Osteocyte (in vitro differentiated cells): ENCODE measurements at regions not wholly inside any gene's neighbourhood (a gene's known extent, or its start where the extent isn't known, plus 50 kb on each side); places are given as distances from the start of the nearest gene placed in this dataset.
"Not testable (repeated sequence)": the region's sequence is repeated elsewhere in the genome, so short reads cannot be mapped to it uniquely, and the experiment has no call there.

ENCODE experiments used
- DNase-seq: peaks from one replicate; pipeline ENCODE4 v3.0.0; 2021; ENCODE audit warnings: mixed read lengths; ENCODE audit not compliant: unreplicated experiment; ENCODE audit errors: extremely low spot score
- H3K27ac Mint-ChIP-seq: one replicate; pipeline ENCODE4 v1.8.0; 2021; ENCODE audit warnings: mild to moderate bottlenecking, mixed read lengths; ENCODE audit not compliant: unreplicated experiment
- H3K27me3 Mint-ChIP-seq: one replicate; pipeline ENCODE4 v1.8.0; 2021; ENCODE audit warnings: mixed read lengths; ENCODE audit not compliant: unreplicated experiment
- H3K36me3 Mint-ChIP-seq: one replicate; pipeline ENCODE4 v1.8.0; 2021; ENCODE audit warnings: mixed read lengths; ENCODE audit not compliant: unreplicated experiment
- H3K4me1 Mint-ChIP-seq: one replicate; pipeline ENCODE4 v1.8.0; 2021; ENCODE audit warnings: mixed read lengths; ENCODE audit not compliant: unreplicated experiment
- H3K4me3 Mint-ChIP-seq: one replicate; pipeline ENCODE4 v1.8.0; 2021; ENCODE audit warnings: mild to moderate bottlenecking, moderate library complexity, mixed read lengths; ENCODE audit not compliant: unreplicated experiment
- H3K9me3 Mint-ChIP-seq: one replicate; pipeline ENCODE4 v1.8.0; 2021; ENCODE audit warnings: mixed read lengths; ENCODE audit not compliant: unreplicated experiment
- TF ChIP-seq, protein P1 (sequence below): fragments of 200-600 bp; sonication (generic); IDR thresholded peaks from 2 replicates; pipeline ENCODE4 v1.5.0; 2021; ENCODE audit warnings: antibody characterized with exemption, mild to moderate bottlenecking, moderate library complexity

DNA sequence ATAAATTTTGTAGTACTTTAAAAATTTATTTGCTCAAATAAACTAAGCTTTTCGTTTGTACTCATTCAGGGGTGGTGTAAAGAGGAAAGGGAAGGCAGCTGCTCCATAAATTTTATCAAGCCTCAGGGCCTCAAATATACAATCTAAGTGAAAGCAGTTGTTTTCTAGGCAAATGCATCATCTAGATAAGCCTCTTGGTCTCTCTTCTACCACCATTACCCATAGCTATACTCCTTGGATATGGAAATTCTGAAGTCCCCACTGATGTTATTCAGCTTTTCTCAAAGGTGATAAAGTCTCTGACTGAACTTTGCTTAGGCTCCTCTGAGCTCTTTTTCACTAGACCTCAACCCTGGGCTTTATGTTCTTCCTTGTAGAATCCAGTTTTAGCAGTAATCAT lies 1313.1 kb downstream of the JRKL start:
- H3K27ac Mint-ChIP-seq = no peak overlapping the region
- no peaks in the 10 kb centered on the region for H3K4me1 Mint-ChIP-seq

DNA sequence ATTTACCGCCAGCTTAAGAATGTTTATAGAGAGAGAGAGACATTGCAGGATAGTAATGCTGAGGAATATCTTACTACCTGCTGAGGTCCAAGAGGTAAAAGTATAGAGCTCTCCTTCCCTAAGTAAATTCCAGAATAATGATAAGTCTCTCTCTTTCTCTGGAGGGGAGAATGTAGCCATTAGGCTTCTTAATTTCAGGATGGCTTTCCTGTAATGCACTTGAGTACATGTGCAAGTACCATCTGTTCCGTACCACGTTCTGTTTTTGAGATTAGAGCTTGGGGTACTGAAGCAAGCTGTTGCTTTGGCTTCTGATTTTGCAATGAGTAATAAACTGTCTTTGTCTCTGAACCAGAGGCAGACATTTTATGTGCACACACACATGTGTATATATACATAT lies 1314.0 kb downstream of the JRKL start:
- no peaks in the 10 kb centered on the region for H3K36me3 Mint-ChIP-seq
- H3K4me1 Mint-ChIP-seq = no peaks in the 10 kb centered on the region
- H3K4me3 Mint-ChIP-seq = no peak overlapping the region
- H3K27ac Mint-ChIP-seq = no peak overlapping the region
- TF ChIP-seq, protein P1, sequence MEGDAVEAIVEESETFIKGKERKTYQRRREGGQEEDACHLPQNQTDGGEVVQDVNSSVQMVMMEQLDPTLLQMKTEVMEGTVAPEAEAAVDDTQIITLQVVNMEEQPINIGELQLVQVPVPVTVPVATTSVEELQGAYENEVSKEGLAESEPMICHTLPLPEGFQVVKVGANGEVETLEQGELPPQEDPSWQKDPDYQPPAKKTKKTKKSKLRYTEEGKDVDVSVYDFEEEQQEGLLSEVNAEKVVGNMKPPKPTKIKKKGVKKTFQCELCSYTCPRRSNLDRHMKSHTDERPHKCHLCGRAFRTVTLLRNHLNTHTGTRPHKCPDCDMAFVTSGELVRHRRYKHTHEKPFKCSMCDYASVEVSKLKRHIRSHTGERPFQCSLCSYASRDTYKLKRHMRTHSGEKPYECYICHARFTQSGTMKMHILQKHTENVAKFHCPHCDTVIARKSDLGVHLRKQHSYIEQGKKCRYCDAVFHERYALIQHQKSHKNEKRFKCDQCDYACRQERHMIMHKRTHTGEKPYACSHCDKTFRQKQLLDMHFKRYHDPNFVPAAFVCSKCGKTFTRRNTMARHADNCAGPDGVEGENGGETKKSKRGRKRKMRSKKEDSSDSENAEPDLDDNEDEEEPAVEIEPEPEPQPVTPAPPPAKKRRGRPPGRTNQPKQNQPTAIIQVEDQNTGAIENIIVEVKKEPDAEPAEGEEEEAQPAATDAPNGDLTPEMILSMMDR = no peak
- H3K27me3 Mint-ChIP-seq = peaks cover 69% of the 10 kb centered on the region
- no peak for DNase-seq
- no peaks in the 10 kb centered on the region for H3K9me3 Mint-ChIP-seq

More for the DNA sequence above, 1313.1 kb downstream of the JRKL start:
- Mint-ChIP-seq H3K27me3 (peaks cover 70% of the 10 kb centered on the region), H3K4me3 (no peak overlapping the region), H3K9me3 (no peaks in the 10 kb centered on the region), H3K36me3 (no peaks in the 10 kb centered on the region)
- no peak for DNase-seq
- TF ChIP-seq, protein P1 = no peak

DNA sequence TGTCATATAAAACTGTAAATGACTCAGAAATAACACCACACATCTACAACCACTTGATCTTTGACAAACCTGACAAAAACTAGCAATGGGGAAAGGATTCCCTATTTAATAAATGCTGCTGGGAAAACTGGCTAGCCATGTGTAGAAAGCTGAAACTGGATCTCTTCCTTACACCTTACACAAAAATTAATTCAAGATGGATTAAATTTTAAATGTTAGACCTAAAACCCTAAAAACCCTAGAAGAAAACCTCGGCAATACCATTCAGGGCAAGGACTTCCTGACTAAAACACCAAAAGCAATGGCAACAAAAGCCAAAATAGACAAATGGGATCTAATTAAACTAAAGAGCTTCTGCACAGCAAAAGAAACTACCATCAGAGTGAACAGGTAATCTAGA lies 1315.3 kb upstream of the CNTN5 start:
- H3K27me3 Mint-ChIP-seq = peaks cover 65% of the 10 kb centered on the region
- H3K27ac Mint-ChIP-seq, H3K4me3 Mint-ChIP-seq: not testable (repeated sequence)

DNA sequence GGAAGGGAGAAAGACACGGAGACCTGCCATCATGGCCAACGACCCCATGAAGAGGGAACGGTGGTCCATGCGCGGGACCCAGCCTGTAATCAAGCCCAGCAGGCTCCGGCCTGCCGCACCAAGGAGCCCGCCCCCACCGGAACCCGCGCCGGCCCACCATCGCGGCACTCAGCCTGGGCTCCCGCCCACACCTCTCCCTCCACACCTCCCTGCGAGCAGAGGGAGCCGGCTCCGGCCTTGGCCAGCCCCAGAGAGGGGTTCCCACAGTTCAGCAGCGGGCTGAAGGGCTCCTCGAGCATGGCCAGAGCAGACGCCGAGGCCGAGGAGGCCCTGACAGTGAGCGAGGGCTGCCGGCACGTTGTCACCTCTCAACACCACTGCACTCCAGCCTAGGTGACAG lies 1302.8 kb upstream of the CNTN5 start:
- H3K9me3 Mint-ChIP-seq = no peaks in the 10 kb centered on the region
- no peak overlapping the region for H3K27ac Mint-ChIP-seq
- H3K27me3 Mint-ChIP-seq = peaks cover 7% of the 10 kb centered on the region
- H3K36me3 Mint-ChIP-seq = no peaks in the 10 kb centered on the region
- peaks cover 31% of the 10 kb centered on the region for H3K4me1 Mint-ChIP-seq
- TF ChIP-seq, protein P1 = no peak
- DNase-seq = peak; percentile 82
- H3K4me3 Mint-ChIP-seq = no peak overlapping the region

More for the DNA sequence above, 1315.3 kb upstream of the CNTN5 start:
- H3K9me3 Mint-ChIP-seq, DNase-seq, H3K4me1 Mint-ChIP-seq, H3K36me3 Mint-ChIP-seq: not testable (repeated sequence)

DNA sequence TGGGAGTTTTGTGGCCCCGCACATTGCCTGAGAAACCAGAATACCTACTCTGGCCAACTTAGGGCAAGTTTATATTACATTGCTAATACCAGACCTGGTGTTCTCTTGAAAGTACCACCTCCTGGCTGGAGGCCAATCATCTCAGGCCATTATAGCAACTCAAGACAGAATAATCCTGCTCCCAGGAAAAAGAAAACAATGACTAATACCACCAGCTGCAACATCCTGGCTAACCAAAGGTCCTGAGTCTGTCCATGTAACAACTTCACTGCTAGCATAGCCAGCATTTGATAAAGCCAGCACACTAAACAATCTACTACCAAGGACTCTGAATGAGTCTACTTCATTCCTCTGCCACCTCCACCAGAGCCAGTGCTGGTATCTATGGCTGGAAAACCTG lies 1298.7 kb upstream of the CNTN5 start:
- H3K36me3 Mint-ChIP-seq = no peaks in the 10 kb centered on the region
- TF ChIP-seq, protein P1 = no peak
- H3K9me3 Mint-ChIP-seq = no peaks in the 10 kb centered on the region
- H3K4me3 Mint-ChIP-seq = no peak overlapping the region
- peaks cover 2% of the 10 kb centered on the region for H3K27me3 Mint-ChIP-seq
- H3K4me1 Mint-ChIP-seq = peaks cover 39% of the 10 kb centered on the region
- H3K27ac Mint-ChIP-seq = peak overlapping the region; percentile 90
- DNase-seq = peak; percentile 85

DNA sequence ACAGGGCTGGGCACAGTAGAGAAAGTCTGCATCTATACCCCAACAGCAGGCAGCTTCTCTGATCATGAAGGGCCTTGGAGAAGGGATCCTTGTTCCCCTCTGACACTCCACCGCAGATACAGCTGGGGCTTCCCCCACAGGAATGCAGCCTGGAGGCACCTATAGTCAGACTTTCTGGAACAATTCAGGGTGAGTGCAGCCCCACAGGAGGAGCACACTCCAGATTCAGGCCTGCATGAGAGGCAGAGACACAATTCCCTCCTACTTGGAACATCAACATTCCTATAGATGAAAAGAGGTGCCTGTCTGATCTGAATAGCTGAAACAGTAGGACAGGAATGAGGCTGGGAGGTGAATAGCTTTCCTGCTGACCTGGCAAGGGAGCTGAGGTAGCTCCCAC lies 1298.0 kb upstream of the CNTN5 start:
- no peak for DNase-seq
- H3K4me1 Mint-ChIP-seq = peaks cover 39% of the 10 kb centered on the region
- no peaks in the 10 kb centered on the region for H3K36me3 Mint-ChIP-seq
- no peaks in the 10 kb centered on the region for H3K9me3 Mint-ChIP-seq
- peak overlapping the region; percentile 90 for H3K27ac Mint-ChIP-seq
- no peak overlapping the region for H3K4me3 Mint-ChIP-seq
- peaks cover 2% of the 10 kb centered on the region for H3K27me3 Mint-ChIP-seq
- TF ChIP-seq, protein P1 = no peak
